HepG2 (cell line): ENCODE measurements at regions not wholly inside any gene's neighbourhood (a gene's known extent, or its start where the extent isn't known, plus 50 kb on each side); places are given as distances from the start of the nearest gene placed in this dataset.

ENCODE experiments used
- RXRB ChIP-seq: IDR thresholded peaks from 2 replicates; pipeline ENCODE4 v1.6.1; 2016; ENCODE audit warnings: borderline replicate concordance, missing genetic modification reagents, missing compliant biosample characterization
- ZNF274 ChIP-seq: sonication (generic); formaldehyde crosslinking; IDR thresholded peaks from 2 replicates; pipeline ENCODE4 v1.5.1; 2020; ENCODE audit warnings: mild to moderate bottlenecking, missing genetic modification reagents

DNA sequence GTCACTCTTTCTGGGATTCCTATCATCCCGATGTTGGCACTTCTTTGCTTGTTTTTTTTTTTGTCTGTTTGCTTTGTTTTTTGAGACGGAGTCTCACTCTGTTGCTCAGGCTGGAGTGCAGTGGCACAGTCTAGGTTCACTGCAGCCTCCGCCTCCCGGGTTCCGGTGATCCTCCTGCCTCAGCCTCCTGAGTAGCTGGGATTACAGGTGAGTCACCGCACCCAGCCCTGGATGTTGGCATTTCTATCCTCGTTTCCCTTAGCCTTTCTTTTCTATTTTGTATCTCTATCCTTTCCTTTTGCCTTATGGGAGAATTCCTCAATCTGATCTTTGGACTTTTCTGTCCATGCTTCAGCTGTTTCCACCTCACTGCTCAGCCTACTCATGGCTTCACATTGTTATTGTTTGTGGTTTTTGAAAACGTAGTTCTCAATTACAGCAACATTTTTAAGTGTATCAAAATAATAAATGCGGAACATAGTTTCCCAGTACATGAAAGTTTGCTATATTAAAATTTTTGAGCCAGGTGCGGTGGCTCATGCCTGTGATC is 62.1 kb upstream of the ZNF516 start:
- TF ChIP-seq RXRB (CRISPR knock-in tag) (no peak), ZNF274 (CRISPR knock-in tag) (no peak)
